Inflammatory macrophage treated with lipopolysaccharide for 1 hour (primary cell): ENCODE measurements at regions not wholly inside any gene's neighbourhood (a gene's known extent, or its start where the extent isn't known, plus 50 kb on each side); places are given as distances from the start of the nearest gene placed in this dataset.

Source experiments
- DNase-seq, 2 donors: peaks; one replicate each; pipeline ENCODE4 v3.0.0-alpha.2; 2020 to 2022

GRCh38 chr7:142323706-142324105, 65.8 kb upstream of the PRSS58 start:
- DNase-seq, result no peak

- DNase-seq, result no peak
Observed at GRCh38 chr7:142321391-142321790, 63.5 kb upstream of the PRSS58 start.

- DNase-seq, result no peak
Observed at GRCh38 chr7:142320883-142321282, 63.0 kb upstream of the PRSS58 start.

- no peak for DNase-seq
Observed at GRCh38 chr7:142319970-142320369, 62.1 kb upstream of the PRSS58 start.

- DNase-seq, result no peak
Observed at GRCh38 chr7:142314281-142314680, 56.4 kb upstream of the PRSS58 start.

GRCh38 chr7:142313528-142313927, 55.7 kb upstream of the PRSS58 start:
- no peak for DNase-seq

- DNase-seq, result no peak
Observed at GRCh38 chr7:142311876-142312275, 54.0 kb upstream of the PRSS58 start.

- no peak for DNase-seq
Observed at GRCh38 chr7:142308918-142309317, 51.1 kb upstream of the PRSS58 start.

GRCh38 chr7:142308326-142308725, 50.5 kb upstream of the PRSS58 start:
- no peak for DNase-seq
